ENCODE measurements at regions not wholly inside any gene's neighbourhood (a gene's known extent, or its start where the extent isn't known, plus 50 kb on each side); places are given as distances from the start of the nearest gene placed in this dataset.

DNA sequence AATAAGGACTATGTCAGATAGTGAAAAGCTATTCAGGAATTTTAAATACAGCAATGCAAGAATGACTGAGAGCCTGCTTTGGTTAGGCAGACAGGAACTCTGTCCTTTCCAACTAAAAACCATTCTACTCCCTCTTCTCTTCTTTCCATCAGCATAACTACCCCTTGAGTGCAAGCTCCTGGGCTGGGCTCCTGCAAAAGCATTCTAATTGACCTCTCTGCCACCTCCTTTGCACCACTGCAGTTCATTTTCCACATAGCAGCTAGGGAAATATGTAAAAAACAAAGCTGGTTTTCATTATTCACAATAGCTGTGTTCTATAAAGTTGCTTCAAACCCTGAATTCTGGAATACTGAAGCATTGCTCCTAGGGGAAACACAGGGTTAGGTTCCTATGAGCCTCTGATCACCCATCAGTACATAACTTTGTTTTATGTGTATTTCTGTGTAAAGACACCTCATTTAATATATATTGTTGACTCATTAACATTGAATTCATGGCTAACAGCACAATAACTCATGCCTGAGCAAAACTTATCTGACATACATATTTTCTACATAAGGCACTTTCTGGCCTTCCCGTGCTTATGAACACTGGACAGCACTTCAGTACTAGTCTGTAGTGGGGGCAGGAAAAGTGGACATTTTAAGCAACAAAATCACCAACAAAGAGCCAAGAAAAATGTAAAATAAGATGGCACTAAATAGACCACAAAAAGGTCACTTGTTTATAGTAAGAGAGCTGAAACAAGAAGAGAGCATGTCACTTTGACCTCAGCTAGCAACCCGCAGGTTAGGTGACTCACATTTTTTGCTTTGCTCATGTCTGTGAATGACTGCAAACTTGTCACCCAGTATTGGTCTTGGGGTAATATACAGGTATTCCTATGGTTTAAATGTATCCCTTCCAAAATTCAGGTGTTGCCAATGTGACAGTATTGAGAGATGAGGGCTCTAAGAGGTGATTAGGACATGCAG, 57.9 kb upstream of the IRF2BP2 start:
- TF ChIP-seq, protein P1, sequence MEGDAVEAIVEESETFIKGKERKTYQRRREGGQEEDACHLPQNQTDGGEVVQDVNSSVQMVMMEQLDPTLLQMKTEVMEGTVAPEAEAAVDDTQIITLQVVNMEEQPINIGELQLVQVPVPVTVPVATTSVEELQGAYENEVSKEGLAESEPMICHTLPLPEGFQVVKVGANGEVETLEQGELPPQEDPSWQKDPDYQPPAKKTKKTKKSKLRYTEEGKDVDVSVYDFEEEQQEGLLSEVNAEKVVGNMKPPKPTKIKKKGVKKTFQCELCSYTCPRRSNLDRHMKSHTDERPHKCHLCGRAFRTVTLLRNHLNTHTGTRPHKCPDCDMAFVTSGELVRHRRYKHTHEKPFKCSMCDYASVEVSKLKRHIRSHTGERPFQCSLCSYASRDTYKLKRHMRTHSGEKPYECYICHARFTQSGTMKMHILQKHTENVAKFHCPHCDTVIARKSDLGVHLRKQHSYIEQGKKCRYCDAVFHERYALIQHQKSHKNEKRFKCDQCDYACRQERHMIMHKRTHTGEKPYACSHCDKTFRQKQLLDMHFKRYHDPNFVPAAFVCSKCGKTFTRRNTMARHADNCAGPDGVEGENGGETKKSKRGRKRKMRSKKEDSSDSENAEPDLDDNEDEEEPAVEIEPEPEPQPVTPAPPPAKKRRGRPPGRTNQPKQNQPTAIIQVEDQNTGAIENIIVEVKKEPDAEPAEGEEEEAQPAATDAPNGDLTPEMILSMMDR (IDR thresholded peaks at IDR 0.05; ENCODE audit: extremely low read depth, missing control alignments), result no peak
- no peak for DNase-seq (ENCODE audit: low spot score)

DNA sequence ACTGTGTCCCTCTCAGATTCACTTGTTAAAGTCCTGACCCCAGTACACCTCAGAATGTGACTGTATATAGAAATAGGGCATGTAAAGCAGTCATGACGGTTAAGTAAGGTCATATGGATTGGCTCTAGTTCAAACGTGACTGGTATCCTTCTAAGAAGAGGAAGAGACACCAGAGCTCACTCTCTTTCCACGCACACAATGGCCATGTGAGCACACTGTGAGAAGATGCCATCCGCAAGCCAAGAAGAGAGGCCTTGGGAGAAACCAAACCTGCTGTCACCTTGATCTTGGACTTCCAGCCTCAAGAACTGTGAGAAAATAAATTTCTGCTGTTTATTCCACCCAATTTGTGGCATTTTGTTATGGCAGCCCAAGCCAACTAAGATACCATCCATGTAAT, 56.8 kb upstream of the IRF2BP2 start:
- TF ChIP-seq, protein P1 (IDR thresholded peaks at IDR 0.05; ENCODE audit: extremely low read depth, missing control alignments), result no peak

DNA sequence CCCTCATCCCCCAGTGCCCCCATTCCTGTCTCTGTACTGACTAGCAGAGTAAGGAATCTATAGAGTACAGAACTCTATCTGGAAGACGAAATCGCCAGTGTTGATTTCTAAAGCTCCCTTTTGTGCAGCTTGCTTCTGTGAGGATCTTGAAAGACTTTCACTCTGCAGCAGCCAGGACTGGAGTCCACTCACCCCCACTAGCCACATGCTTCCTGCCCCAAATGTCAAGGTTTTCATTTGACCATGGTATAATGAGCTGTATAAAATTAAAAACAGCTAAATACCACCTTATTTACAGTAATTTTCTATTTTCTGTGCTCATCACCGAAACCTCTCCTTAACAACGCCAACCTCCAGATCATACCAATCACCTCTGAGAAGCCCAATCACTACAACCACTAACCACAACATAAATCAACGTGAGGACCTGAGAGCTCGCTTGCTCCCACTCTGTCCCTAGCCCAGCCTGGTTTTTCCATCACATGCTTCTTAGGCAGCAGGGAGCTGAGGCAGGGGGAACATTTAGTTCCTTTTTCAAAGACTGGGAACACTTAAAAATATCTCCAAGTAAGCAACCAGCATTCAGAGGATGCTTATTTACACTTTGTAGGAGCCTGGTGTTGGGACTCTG, 56.1 kb upstream of the IRF2BP2 start:
- DNase-seq (ENCODE audit: low spot score), result no peak
- TF ChIP-seq, protein P1 (IDR thresholded peaks at IDR 0.05; ENCODE audit: extremely low read depth, missing control alignments), result no peak

More for the DNA sequence above, 56.8 kb upstream of the IRF2BP2 start:
- no peak for DNase-seq (ENCODE audit: low spot score)

DNA sequence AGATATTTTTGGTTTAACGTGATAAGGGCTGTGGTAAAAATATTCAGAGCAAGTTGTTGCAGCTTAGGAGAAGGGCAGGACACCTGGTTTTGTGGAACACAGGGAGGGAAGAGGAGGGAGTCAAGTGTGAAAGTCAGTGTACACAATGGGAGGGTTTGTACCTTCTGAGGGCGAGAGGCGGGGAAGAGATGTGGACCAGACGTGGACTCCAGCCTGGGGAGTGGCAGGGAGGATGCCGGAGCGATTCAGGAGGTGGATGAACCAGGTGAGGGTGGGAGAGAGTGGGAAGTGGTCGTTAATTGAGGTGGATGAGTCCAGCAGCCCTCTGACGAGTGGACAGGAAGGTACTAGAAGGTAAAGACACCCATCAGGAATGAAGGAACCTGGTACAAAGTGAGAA, 52.2 kb upstream of the IRF2BP2 start:
- TF ChIP-seq, protein P1 (IDR thresholded peaks at IDR 0.05; ENCODE audit: extremely low read depth, missing control alignments), result no peak
- no peak for DNase-seq (ENCODE audit: low spot score)

DNA sequence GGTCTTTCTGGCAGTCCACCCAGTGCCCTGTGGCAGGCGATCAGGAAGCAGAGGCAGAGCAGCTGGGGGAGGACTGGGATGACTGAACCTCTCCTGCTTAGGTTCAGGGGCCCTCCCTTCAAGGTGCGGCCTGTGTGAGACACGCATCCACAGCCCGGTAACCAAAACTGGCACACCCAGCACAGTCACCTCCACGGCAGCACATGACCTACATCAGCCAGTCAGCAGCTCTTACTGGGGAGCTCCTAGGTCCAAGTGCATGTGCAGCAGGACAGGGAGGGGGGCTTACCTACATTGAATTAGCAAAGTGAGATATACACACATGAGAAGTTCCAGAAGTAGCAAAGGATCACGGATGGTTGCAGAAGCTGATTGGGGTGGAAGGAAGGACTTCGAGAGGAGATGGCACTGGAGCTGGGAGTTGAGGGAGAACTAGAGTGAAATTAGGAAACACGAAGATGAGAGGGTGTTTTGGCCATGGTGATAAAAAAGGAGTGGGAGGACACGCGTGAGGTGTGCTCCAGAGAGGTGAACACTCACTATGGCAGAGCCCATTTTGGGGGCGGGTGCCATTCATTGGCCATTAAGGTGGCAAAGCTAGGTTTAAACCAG, 51.4 kb upstream of the IRF2BP2 start:
- DNase-seq (ENCODE audit: low spot score), result no peak
- TF ChIP-seq, protein P1 (IDR thresholded peaks at IDR 0.05; ENCODE audit: extremely low read depth, missing control alignments), result no peak

DNA sequence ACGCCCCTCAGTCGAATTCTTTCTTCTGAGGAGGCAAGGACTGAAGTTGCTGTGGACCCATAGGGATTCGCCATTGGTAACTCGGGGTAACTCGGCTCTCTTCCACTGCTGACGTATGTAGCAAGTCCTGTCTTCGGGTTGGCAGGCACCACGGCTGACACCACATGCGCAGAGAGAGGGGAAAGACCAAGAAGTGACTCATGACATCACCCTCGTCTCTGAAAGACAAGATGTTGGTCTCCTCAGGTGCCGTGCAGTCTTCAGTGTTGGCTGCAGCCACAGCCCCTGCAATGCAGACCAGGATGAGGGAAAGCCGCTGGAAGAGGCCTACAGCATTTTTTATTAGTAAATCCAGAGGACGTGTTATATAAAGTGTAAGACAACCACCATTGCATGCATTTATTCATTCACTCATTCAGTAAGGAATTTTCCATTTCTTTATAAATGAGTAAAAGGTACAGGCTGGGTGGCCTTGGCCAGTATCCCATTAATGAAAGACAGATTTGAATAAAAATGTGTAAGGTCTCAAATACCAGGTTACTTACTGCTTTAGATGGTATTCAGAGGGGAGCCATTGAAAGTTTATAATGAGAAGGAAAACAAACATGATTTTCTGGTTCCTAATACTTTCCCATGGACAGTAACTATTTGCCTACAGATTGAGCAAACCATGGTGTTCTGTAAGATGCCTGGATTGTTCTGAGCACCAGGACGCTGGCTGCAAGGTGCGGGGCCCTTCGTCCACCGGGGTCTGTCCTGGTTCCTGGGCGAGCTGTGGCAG, 50.7 kb upstream of the IRF2BP2 start:
- DNase-seq (ENCODE audit: low spot score), result no peak

More for the DNA sequence above, 50.7 kb upstream of the IRF2BP2 start:
- TF ChIP-seq, protein P1 (IDR thresholded peaks at IDR 0.05; ENCODE audit: extremely low read depth, missing control alignments), result no peak
